ENCODE measurements at regions not wholly inside any gene's neighbourhood (a gene's known extent, or its start where the extent isn't known, plus 50 kb on each side); places are given as distances from the start of the nearest gene placed in this dataset.

DNA sequence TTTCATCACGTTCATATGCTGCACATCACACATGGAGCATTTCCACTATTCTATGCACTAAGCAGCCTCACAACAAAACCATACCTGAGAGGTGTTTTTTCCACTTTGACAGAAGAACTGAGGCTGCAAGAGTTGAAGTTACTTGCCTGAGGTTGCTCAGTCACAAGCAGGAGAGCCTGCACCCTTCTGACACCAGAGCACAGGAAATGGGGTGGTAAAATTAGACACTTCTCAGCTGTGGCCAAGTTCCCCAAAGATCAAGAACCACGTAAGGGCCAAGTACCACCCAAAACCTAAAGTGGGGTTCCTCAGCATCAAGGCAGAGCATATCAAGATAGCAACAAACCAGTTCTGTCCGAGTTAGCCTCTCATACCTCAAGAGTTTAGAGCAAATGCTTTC lies 185.8 kb downstream of the CAPZA3 start:
- WGBS (ENCODE audit: insufficient coverage, low coverage, missing lambda C conversion rate): 0% methylated on average over 3 of the region's 3 CpGs

More for the DNA sequence above, 185.8 kb downstream of the CAPZA3 start:
- ChIA-PET POLR2A (no interaction called here), CTCF (ENCODE audit: low intra/inter-chr PET ratio) (no interaction called here)
- no peaks in the 10 kb centered on the region for H3K79me2 ChIP-seq (ENCODE audit: control insufficient read depth, insufficient read depth, low read length)
- H4K20me1 ChIP-seq (replicated peaks; ENCODE audit: control insufficient read depth, insufficient read depth, low read length): no peaks in the 10 kb centered on the region
- no peak overlapping the region for H3K4me2 ChIP-seq (ENCODE audit: insufficient read depth, low read length)
- H3K4me3 ChIP-seq: no peak overlapping the region
- no peaks in the 10 kb centered on the region for H3K9me1 ChIP-seq (ENCODE audit: control insufficient read depth, insufficient read depth, low read length)
- H3K9ac ChIP-seq (ENCODE audit: insufficient read depth in 1 of 2, low read depth in 2 of 2, low read length in 2 of 2): no peak overlapping the region
- no peaks in the 10 kb centered on the region for H3K4me1 ChIP-seq (replicated peaks in 1 of 2; ENCODE audit: control insufficient read depth in 2 of 2, insufficient read depth in 2 of 2, low read length in 2 of 2)
- in situ Hi-C loops (cut with MboI) (no loop called here), intact Hi-C loops (cut with micrococcal nuclease) (no loop called here)
- no peak overlapping the region for H2AFZ ChIP-seq (ENCODE audit: low read depth, low read length)
- H3K27me3 ChIP-seq (ENCODE audit: control insufficient read depth in 2 of 2, insufficient read depth in 2 of 2, low read length in 2 of 2): no peaks in the 10 kb centered on the region
- no peak overlapping the region for H3K27ac ChIP-seq (ENCODE audit: extremely low read depth, low read depth, low read length)
- TF ChIP-seq CCAR2 (IDR thresholded peaks at IDR 0.05; ENCODE audit: low read depth, low read length) (no peak), SAFB (IDR thresholded peaks at IDR 0.05; ENCODE audit: borderline replicate concordance, low read depth, low read length) (no peak), ZNF589 (CRISPR knock-in tag; IDR thresholded peaks at IDR 0.05; ENCODE audit: low read depth) (no peak), ZNF668 (CRISPR knock-in tag; IDR thresholded peaks at IDR 0.05) (no peak), ZNF12 (CRISPR knock-in tag; IDR thresholded peaks at IDR 0.05) (no peak), POLR2AphosphoS2 (IDR thresholded peaks at IDR 0.05; ENCODE audit: low read length) (no peak), ZNF212 (CRISPR knock-in tag; IDR thresholded peaks at IDR 0.05) (no peak), ZNF140 (CRISPR knock-in tag; IDR thresholded peaks at IDR 0.05) (no peak), IFI16 (CRISPR knock-in tag; IDR thresholded peaks at IDR 0.05) (no peak), GATAD2A (IDR thresholded peaks at IDR 0.05) (no peak), HNRNPK (IDR thresholded peaks at IDR 0.05; ENCODE audit: low read depth, low read length, poor library complexity, severe bottlenecking) (no peak), MTA3 (IDR thresholded peaks at IDR 0.05; ENCODE audit: borderline replicate concordance) (no peak), HNRNPLL (IDR thresholded peaks at IDR 0.05; ENCODE audit: low read depth, low read length, poor library complexity, severe bottlenecking) (no peak), ZNF644 (tag; IDR thresholded peaks at IDR 0.05; ENCODE audit: low read depth) (no peak), PML (IDR thresholded peaks at IDR 0.05; ENCODE audit: low read length) (no peak), MCM5 (IDR thresholded peaks at IDR 0.05; ENCODE audit: low read depth) (no peak), CBX3 (IDR thresholded peaks at IDR 0.05; ENCODE audit: borderline replicate concordance in 1 of 2, low read length in 2 of 2) (no peak)
- TF ChIP-seq, protein P1, sequence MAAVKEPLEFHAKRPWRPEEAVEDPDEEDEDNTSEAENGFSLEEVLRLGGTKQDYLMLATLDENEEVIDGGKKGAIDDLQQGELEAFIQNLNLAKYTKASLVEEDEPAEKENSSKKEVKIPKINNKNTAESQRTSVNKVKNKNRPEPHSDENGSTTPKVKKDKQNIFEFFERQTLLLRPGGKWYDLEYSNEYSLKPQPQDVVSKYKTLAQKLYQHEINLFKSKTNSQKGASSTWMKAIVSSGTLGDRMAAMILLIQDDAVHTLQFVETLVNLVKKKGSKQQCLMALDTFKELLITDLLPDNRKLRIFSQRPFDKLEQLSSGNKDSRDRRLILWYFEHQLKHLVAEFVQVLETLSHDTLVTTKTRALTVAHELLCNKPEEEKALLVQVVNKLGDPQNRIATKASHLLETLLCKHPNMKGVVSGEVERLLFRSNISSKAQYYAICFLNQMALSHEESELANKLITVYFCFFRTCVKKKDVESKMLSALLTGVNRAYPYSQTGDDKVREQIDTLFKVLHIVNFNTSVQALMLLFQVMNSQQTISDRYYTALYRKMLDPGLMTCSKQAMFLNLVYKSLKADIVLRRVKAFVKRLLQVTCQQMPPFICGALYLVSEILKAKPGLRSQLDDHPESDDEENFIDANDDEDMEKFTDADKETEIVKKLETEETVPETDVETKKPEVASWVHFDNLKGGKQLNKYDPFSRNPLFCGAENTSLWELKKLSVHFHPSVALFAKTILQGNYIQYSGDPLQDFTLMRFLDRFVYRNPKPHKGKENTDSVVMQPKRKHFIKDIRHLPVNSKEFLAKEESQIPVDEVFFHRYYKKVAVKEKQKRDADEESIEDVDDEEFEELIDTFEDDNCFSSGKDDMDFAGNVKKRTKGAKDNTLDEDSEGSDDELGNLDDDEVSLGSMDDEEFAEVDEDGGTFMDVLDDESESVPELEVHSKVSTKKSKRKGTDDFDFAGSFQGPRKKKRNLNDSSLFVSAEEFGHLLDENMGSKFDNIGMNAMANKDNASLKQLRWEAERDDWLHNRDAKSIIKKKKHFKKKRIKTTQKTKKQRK (IDR thresholded peaks at IDR 0.05; ENCODE audit: borderline replicate concordance, low read depth, low read length): no peak
- no peaks in the 10 kb centered on the region for H3K9me3 ChIP-seq (replicated peaks; ENCODE audit: control insufficient read depth, insufficient read depth, low read depth, low read length)
- no peaks in the 10 kb centered on the region for H3K36me3 ChIP-seq (ENCODE audit: control insufficient read depth, insufficient read depth, low read length)
- no peak for ATAC-seq
- no TSS peak for BruUV-seq (replicated peaks)
- FAIRE-seq: no peak
- DNase-seq (ENCODE audit: extremely low read depth in 1 of 4, low spot score in 3 of 4): no peak

All from K562 (cell line).